ENCODE measurements at regions not wholly inside any gene's neighbourhood (a gene's known extent, or its start where the extent isn't known, plus 50 kb on each side); places are given as distances from the start of the nearest gene placed in this dataset.

DNA sequence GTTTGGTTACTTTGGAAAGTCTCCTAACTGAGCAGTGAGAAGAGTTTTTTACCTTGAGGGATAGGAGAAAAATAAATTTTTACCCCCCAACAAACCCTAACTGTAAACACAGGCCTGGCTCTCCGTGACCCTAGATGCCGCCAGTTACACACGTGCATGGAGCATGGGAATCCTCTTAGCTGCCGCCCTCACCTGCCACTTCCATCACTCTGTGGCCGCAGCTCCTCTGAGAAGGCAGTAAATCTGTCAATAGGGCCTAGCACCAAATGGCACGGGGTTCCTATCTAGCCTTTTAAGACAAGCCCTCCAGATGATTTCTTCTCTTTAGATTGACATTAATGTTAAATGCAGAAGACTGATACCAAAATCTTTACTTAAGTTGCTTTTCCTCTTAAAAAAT is 330.3 kb upstream of the FAM241A start:
- TF ChIP-seq CTCF (IDR thresholded peaks at IDR 0.05; ENCODE audit: borderline replicate concordance, extremely low read depth, low read length, poor library complexity, severe bottlenecking) (no peak), EZH2 (IDR thresholded peaks at IDR 0.05; ENCODE audit: borderline replicate concordance, low read depth, low read length, severe bottlenecking) (no peak)

All from DND-41 (cell line).